ENCODE measurements at regions not wholly inside any gene's neighbourhood (a gene's known extent, or its start where the extent isn't known, plus 50 kb on each side); places are given as distances from the start of the nearest gene placed in this dataset.

DNA sequence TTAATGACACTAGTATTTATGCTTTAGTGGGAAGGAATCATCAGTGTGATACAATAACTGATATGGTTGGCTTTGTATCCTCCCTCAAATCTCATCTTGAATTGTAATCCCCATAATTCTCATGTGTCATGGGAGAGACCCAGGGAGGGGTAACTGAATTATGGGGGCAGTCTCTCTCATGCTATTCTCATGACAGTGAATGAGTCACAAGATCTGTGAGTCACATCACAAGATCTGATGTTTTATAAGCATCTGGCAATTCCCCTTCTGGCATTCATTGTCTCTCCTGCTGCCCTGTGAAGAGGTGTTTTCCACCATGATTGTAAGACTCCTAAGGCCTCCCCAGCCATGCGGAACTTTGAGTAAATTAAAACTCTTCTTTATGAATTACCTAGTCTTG is 1760.3 kb downstream of the NCAM2 start:
- CTCF ChIA-PET = no interaction called here
- TF ChIP-seq, protein P1, sequence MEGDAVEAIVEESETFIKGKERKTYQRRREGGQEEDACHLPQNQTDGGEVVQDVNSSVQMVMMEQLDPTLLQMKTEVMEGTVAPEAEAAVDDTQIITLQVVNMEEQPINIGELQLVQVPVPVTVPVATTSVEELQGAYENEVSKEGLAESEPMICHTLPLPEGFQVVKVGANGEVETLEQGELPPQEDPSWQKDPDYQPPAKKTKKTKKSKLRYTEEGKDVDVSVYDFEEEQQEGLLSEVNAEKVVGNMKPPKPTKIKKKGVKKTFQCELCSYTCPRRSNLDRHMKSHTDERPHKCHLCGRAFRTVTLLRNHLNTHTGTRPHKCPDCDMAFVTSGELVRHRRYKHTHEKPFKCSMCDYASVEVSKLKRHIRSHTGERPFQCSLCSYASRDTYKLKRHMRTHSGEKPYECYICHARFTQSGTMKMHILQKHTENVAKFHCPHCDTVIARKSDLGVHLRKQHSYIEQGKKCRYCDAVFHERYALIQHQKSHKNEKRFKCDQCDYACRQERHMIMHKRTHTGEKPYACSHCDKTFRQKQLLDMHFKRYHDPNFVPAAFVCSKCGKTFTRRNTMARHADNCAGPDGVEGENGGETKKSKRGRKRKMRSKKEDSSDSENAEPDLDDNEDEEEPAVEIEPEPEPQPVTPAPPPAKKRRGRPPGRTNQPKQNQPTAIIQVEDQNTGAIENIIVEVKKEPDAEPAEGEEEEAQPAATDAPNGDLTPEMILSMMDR (conservative IDR thresholded peaks at IDR 0.05; ENCODE audit: low read depth) = no peak
- no peak overlapping the region for H3K27ac ChIP-seq
- POLR2A ChIA-PET (ENCODE audit: low non-redundant PET) = no interaction called here
- no peak for DNase-seq (ENCODE audit: low spot score)

DNA sequence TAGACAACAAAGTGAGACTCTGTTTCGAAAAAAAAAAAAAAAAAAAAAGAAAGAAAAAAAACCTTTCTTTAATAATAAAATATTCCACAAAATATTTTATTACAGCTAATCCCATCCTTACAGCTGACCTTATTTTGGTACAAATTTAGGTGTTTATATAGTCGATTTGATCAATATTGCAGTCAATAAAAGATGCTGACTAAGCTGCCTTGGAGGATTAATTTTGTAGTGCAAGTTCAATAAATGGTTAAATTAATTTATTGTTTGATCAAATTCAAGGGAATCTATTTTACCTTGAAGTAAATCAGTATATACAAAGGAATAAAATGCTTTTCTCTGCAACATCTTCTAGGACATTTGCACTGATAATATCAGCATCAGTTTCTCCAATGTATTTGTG is 1764.3 kb downstream of the NCAM2 start:
- H3K27ac ChIP-seq = no peak overlapping the region
- POLR2A ChIA-PET (ENCODE audit: low non-redundant PET) = no interaction called here
- TF ChIP-seq, protein P1 (conservative IDR thresholded peaks at IDR 0.05; ENCODE audit: low read depth) = no peak
- CTCF ChIA-PET = no interaction called here
- DNase-seq (ENCODE audit: low spot score) = no peak

DNA sequence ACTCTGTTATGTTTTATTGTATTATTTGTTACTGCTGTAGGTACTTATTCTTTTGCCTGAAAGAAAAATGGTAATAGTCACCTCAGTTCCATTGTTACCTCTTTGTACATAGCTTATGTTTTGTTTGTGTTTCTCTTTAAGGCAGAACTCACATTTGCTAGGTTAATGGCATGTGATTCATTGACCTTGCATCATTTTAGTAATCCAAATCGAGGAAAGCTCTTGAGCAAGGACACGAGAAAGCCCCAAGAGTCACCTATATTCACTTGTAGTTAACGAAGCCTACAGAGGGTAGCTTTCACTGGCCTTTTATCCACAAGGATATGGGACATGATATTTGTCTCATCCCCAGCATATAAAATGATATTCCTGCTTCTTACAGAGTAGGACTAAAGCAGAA is 1765.2 kb downstream of the NCAM2 start:
- H3K27ac ChIP-seq = no peak overlapping the region
- DNase-seq (ENCODE audit: low spot score) = no peak
- TF ChIP-seq, protein P1 (conservative IDR thresholded peaks at IDR 0.05; ENCODE audit: low read depth) = no peak
- ChIA-PET POLR2A (ENCODE audit: low non-redundant PET) (no interaction called here), CTCF (interaction anchor here (0.6 kb wide), 1 partner anchor 10 kb away, joined by 3 read pairs; no protein-coding TSS in a partner anchor)

DNA sequence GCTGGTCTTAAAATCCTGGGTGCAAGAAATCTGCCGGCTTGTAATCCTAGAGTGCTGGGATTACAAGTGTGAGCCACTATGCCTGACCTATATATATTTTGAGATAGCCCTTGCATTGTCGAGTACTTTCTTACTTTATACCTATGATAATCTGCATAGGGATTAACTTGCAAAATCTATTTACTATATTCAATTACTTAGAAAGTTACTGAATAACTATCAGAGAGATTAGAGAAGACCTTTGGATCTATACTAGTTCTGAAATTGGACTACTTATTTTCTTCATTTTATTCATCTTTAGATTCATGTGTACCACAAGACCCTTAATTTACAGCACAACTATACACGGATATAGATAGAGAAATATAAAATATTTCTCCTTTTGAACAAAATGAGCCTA is 1766.0 kb downstream of the NCAM2 start:
- ChIA-PET POLR2A (ENCODE audit: low non-redundant PET) (no interaction called here), CTCF (no interaction called here)
- H3K27ac ChIP-seq = no peak overlapping the region
- TF ChIP-seq, protein P1 (conservative IDR thresholded peaks at IDR 0.05; ENCODE audit: low read depth) = no peak
- no peak for DNase-seq (ENCODE audit: low spot score)

DNA sequence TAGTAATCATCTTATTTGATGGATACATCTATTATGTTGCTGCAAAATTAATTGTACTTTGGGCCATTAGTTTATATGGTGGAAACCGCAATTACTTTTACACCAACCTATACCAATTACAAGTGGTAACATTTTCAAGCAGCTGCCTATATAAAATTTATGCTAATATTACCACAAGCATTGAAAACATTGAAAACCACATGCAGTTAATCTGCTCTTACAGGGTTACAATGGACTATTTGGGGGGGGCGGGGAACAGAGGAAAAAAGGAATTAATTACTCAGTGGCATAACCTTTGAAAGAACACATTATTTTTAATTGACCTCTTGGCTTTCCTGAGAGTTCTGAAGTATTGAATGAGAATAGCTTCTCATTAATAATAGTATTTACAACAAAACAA is 1793.2 kb downstream of the NCAM2 start:
- H3K27ac ChIP-seq = no peak overlapping the region
- no peak for DNase-seq (ENCODE audit: low spot score)
- CTCF ChIA-PET = interaction anchor here (0.7 to 0.9 kb wide), 2 partner anchors 848 to 1784 kb away, joined by 3 to 4 read pairs; no protein-coding TSS in a partner anchor
- POLR2A ChIA-PET (ENCODE audit: low non-redundant PET) = no interaction called here
- TF ChIP-seq, protein P1 (conservative IDR thresholded peaks at IDR 0.05; ENCODE audit: low read depth) = no peak

DNA sequence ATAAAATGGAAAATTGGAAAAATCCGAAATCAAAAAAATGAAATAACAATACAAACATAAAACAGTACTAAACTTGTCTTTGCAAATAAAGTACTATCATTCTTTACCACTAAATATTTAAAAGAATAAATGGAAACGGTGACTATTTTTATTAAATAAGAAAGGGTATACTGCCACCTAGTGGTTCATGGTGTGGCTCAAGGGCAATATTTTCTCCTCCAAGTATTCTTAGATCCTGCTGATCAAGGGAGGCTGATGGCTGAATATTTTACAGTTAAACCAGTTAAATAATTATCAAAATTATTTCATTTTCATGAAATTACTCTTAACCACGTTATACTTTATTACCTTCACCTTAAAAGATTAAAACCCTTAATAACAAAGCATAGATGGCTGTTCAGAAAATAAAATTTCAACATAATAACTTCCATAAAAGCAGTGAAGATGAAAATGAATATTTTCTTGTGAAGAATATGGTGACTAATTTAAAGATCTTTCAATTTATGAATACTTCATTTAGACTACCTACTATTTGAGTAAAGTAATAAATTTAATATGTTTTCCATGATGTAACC is 1793.9 kb downstream of the NCAM2 start:
- TF ChIP-seq, protein P1 (conservative IDR thresholded peaks at IDR 0.05; ENCODE audit: low read depth) = peak; percentile 75
- peak; percentile 22 for DNase-seq (ENCODE audit: low spot score)
- CTCF ChIA-PET = interaction anchor here (0.7 to 0.9 kb wide), 2 partner anchors 849 to 1785 kb away, joined by 3 to 4 read pairs; no protein-coding TSS in a partner anchor
- POLR2A ChIA-PET (ENCODE audit: low non-redundant PET) = no interaction called here
- no peak overlapping the region for H3K27ac ChIP-seq
